ENCODE measurements at regions not wholly inside any gene's neighbourhood (a gene's known extent, or its start where the extent isn't known, plus 50 kb on each side); places are given as distances from the start of the nearest gene placed in this dataset.

DNA sequence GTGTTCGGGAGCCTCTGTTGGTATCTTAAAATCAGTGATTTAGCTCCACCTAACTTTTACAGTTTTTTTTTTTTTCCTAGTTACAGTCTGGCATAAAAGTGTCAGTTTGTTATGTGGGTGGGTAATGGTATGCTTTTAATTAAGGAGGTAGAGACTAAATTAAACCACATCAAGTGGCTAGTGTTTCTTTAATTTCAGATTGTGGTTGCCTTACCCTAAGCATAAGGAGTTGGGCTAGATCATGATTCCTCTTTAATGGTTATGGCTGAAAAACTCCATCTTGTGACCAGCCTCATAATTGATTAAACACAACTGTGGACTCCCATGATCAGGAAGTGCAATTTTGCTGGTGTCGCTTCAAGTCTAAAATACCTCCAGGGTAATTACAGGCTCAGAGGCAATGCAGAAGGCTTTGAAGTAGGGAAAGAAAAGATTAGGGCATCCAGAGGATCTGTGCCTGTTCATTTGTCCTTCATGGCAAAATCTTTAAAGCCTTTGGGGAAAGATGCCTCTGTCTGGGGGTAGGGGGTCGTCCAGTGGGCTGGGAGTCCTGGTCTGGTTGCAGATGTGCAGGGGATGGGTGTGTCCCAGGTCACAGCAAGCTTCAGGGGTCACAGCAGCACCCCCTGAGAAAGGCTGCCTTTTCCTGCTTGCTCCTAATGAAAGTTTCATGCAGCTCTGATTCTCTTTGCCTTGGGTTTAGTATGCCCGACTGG, 579.2 kb downstream of the BCL11A start:
- ATAC-seq = no peak
- POLR2A ChIA-PET = no interaction called here
- CTCF ChIA-PET = no interaction called here
- in situ Hi-C loops (cut with HindIII; ENCODE audit: low pct_unique_long_range_greater_than_20kb, low sequenced_read_pairs) (no loop called here), intact Hi-C loops (cut with micrococcal nuclease; ENCODE audit: unreplicated experiment) (no loop called here)
- no peak for DNase-seq (ENCODE audit: low read depth, low spot score)
- TF ChIP-seq POLR2AphosphoS5 (IDR thresholded peaks at IDR 0.05; ENCODE audit: low read depth, low read length) (no peak), TCF7L2 (IDR thresholded peaks at IDR 0.05; ENCODE audit: low read depth, low read length) (no peak), SIN3A (IDR thresholded peaks at IDR 0.05; ENCODE audit: borderline replicate concordance, insufficient read depth, low read depth, low read length) (no peak)
- TF ChIP-seq, protein P1, sequence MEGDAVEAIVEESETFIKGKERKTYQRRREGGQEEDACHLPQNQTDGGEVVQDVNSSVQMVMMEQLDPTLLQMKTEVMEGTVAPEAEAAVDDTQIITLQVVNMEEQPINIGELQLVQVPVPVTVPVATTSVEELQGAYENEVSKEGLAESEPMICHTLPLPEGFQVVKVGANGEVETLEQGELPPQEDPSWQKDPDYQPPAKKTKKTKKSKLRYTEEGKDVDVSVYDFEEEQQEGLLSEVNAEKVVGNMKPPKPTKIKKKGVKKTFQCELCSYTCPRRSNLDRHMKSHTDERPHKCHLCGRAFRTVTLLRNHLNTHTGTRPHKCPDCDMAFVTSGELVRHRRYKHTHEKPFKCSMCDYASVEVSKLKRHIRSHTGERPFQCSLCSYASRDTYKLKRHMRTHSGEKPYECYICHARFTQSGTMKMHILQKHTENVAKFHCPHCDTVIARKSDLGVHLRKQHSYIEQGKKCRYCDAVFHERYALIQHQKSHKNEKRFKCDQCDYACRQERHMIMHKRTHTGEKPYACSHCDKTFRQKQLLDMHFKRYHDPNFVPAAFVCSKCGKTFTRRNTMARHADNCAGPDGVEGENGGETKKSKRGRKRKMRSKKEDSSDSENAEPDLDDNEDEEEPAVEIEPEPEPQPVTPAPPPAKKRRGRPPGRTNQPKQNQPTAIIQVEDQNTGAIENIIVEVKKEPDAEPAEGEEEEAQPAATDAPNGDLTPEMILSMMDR (IDR thresholded peaks at IDR 0.05) = no peak
- TF ChIP-seq, protein P2, sequence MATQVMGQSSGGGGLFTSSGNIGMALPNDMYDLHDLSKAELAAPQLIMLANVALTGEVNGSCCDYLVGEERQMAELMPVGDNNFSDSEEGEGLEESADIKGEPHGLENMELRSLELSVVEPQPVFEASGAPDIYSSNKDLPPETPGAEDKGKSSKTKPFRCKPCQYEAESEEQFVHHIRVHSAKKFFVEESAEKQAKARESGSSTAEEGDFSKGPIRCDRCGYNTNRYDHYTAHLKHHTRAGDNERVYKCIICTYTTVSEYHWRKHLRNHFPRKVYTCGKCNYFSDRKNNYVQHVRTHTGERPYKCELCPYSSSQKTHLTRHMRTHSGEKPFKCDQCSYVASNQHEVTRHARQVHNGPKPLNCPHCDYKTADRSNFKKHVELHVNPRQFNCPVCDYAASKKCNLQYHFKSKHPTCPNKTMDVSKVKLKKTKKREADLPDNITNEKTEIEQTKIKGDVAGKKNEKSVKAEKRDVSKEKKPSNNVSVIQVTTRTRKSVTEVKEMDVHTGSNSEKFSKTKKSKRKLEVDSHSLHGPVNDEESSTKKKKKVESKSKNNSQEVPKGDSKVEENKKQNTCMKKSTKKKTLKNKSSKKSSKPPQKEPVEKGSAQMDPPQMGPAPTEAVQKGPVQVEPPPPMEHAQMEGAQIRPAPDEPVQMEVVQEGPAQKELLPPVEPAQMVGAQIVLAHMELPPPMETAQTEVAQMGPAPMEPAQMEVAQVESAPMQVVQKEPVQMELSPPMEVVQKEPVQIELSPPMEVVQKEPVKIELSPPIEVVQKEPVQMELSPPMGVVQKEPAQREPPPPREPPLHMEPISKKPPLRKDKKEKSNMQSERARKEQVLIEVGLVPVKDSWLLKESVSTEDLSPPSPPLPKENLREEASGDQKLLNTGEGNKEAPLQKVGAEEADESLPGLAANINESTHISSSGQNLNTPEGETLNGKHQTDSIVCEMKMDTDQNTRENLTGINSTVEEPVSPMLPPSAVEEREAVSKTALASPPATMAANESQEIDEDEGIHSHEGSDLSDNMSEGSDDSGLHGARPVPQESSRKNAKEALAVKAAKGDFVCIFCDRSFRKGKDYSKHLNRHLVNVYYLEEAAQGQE (IDR thresholded peaks at IDR 0.05; ENCODE audit: insufficient read depth in 1 of 2, low read depth in 2 of 2, low read length in 1 of 2) = no peak
- H3K36me3 ChIP-seq (ENCODE audit: control insufficient read depth, insufficient read depth, low read length) = no peaks in the 10 kb centered on the region
- H3K4me3 ChIP-seq (ENCODE audit: low read depth in 2 of 2, low read length in 2 of 2) = no peak overlapping the region
- H3K27me3 ChIP-seq (ENCODE audit: control insufficient read depth, insufficient read depth, low read length) = no peaks in the 10 kb centered on the region
- H3K9me3 ChIP-seq (ENCODE audit: control insufficient read depth, insufficient read depth, low read depth, low read length) = no peaks in the 10 kb centered on the region
- no peak overlapping the region for H3K27ac ChIP-seq (ENCODE audit: low read length)
- BruUV-seq (replicated peaks) = no TSS peak
- no peaks in the 10 kb centered on the region for H3K4me1 ChIP-seq (ENCODE audit: control insufficient read depth, insufficient read depth, low read length)

DNA sequence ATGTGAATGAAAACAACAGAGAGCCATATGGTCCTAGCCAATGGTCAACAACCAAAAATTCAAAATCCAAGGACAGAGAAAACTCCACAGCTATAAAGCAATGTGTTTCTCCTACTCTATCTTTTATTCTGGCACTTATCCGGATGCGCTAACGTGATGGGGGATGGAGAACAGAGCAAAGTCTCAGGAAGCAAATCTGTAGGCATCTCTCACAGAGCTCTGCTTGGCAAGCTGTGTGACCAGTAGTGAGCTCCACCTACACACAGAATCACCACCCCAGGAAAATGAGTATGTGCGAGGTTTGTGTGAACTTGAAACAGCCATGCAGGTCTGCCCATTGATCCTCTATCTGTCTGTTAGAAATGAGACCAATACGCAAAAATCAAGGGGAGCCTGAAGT, 584.3 kb downstream of the BCL11A start:
- Histone ChIP-seq H3K27me3 (ENCODE audit: control insufficient read depth, insufficient read depth, low read length) (no peaks in the 10 kb centered on the region), H3K27ac (ENCODE audit: low read length) (no peak overlapping the region), H3K36me3 (ENCODE audit: control insufficient read depth, insufficient read depth, low read length) (no peaks in the 10 kb centered on the region), H3K4me3 (ENCODE audit: low read depth in 2 of 2, low read length in 2 of 2) (no peak overlapping the region), H3K4me1 (ENCODE audit: control insufficient read depth, insufficient read depth, low read length) (no peaks in the 10 kb centered on the region), H3K9me3 (ENCODE audit: control insufficient read depth, insufficient read depth, low read depth, low read length) (no peaks in the 10 kb centered on the region)
- no peak for TF ChIP-seq SIN3A (IDR thresholded peaks at IDR 0.05; ENCODE audit: borderline replicate concordance, insufficient read depth, low read depth, low read length)
- TF ChIP-seq, protein P1 (IDR thresholded peaks at IDR 0.05) = no peak
- TF ChIP-seq, protein P2 (IDR thresholded peaks at IDR 0.05; ENCODE audit: insufficient read depth in 1 of 2, low read depth in 2 of 2, low read length in 1 of 2) = no peak
- no peak for TF ChIP-seq TCF7L2 (IDR thresholded peaks at IDR 0.05; ENCODE audit: low read depth, low read length)
- no peak for TF ChIP-seq POLR2AphosphoS5 (IDR thresholded peaks at IDR 0.05; ENCODE audit: low read depth, low read length)
- ChIA-PET CTCF (no interaction called here), POLR2A (no interaction called here)
- in situ Hi-C loops (cut with HindIII; ENCODE audit: low pct_unique_long_range_greater_than_20kb, low sequenced_read_pairs) (no loop called here), intact Hi-C loops (cut with micrococcal nuclease; ENCODE audit: unreplicated experiment) (no loop called here)
- ATAC-seq (no peak), DNase-seq (ENCODE audit: low read depth, low spot score) (no peak)
- BruUV-seq (replicated peaks) = no TSS peak
